ENCODE measurements at regions not wholly inside any gene's neighbourhood (a gene's known extent, or its start where the extent isn't known, plus 50 kb on each side); places are given as distances from the start of the nearest gene placed in this dataset.

GRCh38 chr15:70327856-70328678 is 230.3 kb upstream of the TLE3 start:
- TF ChIP-seq POLR2A (IDR thresholded peaks at IDR 0.05) (no peak), EP300 (IDR thresholded peaks at IDR 0.05) (no peak), CTCF (IDR thresholded peaks at IDR 0.05) (no peak)
